ENCODE measurements at regions not wholly inside any gene's neighbourhood (a gene's known extent, or its start where the extent isn't known, plus 50 kb on each side); places are given as distances from the start of the nearest gene placed in this dataset.
"Not testable (repeated sequence)": the region's sequence is repeated elsewhere in the genome, so short reads cannot be mapped to it uniquely, and the experiment has no call there.

DNA sequence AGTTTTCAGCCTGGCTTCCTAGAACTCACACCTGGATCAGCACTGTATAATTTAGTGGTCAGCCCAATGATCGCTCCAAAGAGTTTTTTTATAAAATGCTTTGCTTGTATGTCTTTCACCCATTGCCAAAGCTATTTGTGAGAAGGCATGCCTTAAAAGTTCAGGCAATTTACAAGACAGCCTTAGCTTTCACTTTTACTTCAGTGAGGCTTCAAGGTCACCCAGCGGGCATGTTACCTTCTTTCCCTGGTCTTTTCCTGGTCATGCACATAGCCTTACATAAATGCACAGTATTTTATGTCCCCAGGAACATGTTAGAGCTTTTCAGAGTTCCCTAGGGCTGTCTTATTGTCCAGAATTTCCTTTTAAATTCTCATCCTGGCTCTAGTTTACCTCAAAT is 179.9 kb upstream of the TMEM72 start:
- H3K36me3 Mint-ChIP-seq, result no peaks in the 10 kb centered on the region
- no peak overlapping the region for H3K4me3 Mint-ChIP-seq
- no peak overlapping the region for H3K27ac Mint-ChIP-seq
- H3K9me3 Mint-ChIP-seq, result peaks cover 10% of the 10 kb centered on the region
- H3K4me1 Mint-ChIP-seq, result no peaks in the 10 kb centered on the region
- H3K27me3 Mint-ChIP-seq, result peaks cover 10% of the 10 kb centered on the region
- no peak for DNase-seq

DNA sequence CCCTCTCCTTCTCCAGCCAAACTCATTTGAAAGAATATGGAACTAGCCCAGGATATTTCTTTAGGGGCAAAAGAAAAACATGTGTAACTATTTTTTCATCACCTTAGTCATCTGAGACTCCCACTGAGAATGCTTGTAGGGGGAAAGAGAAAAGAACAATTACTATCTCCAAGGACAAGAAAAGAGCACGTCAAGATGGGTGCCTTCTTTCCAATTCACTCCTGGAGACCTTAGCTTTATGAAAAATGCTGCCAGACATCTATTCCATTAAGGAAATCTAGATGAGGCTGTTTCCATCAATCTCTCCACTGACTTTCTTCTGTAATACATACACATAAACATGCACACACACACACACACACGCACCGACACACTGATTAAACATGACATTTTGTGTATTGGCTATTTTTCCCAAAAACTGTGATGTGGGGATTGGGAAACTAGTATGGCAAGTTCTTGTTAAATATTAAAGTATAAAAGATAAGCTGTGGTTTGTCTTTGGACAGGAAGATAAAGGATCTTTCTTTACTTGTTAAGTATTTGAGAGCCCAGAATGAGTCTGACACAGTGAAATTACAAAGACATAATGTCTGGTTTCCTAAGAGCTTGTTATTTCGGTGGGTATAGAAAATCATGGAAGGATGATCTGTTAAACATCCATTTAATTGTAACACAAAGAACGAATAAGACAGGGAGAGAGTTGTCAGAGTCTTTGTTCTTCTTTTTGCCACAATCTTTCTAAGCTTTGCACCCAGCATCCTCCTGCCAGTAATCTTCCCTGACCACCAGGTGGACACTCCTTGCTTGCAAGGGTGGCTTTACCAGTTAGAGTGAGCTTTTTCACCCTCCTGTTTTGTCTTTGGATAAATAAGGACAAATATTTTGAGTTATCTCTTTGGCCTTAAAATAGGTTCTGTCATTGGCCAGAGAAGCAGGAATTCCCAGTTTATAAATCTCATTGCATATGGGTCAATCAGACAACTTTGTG is 177.3 kb upstream of the TMEM72 start:
- no peaks in the 10 kb centered on the region for H3K36me3 Mint-ChIP-seq
- no peak overlapping the region for H3K4me3 Mint-ChIP-seq
- peaks cover 22% of the 10 kb centered on the region for H3K27me3 Mint-ChIP-seq
- H3K9me3 Mint-ChIP-seq, result peaks cover 7% of the 10 kb centered on the region
- H3K4me1 Mint-ChIP-seq, result no peaks in the 10 kb centered on the region
- no peak overlapping the region for H3K27ac Mint-ChIP-seq
- no peak for DNase-seq

DNA sequence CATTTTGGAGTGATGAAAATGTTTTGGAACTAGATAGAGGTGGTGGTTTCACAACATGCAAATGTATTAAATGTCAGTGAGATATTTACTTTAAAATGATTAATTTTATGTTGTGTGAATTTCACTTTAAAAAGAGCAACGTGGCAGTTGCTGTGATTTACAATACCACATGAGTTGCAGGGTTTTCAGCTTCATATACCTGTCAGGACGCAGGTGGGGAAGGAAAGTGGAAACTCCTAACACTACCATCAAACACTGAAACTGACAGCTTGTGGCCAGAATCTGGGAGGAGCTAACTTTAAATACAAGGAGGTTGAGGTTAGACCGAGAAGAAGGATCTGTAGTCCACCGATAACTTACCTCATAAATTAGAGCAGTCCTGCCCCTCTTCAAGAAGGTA is 168.9 kb upstream of the TMEM72 start:
- peaks cover 29% of the 10 kb centered on the region for H3K27me3 Mint-ChIP-seq
- no peak overlapping the region for H3K4me3 Mint-ChIP-seq
- no peaks in the 10 kb centered on the region for H3K4me1 Mint-ChIP-seq
- H3K36me3 Mint-ChIP-seq, result no peaks in the 10 kb centered on the region
- no peak overlapping the region for H3K27ac Mint-ChIP-seq
- DNase-seq, result no peak
- H3K9me3 Mint-ChIP-seq, result no peaks in the 10 kb centered on the region

DNA sequence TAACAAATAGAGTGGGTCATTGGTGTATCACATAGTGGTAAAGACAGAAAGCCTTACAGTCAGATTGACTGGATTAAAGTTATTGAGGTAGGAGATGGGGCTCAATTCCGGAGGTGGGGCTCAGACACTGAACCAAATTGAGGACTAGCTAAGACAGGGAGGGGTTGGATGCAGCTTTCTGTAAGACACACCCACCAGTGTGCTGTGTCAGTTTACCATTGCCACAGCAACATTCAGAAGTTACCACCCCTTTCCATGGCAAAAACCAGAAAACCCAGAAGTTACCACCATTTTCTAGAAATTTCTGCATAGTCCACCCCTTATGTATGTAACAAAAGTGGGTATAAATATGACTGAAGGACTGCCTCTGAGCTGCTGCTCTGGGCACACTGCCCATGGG is 167.6 kb upstream of the TMEM72 start:
- H3K4me1 Mint-ChIP-seq, result no peaks in the 10 kb centered on the region
- H3K36me3 Mint-ChIP-seq, result no peaks in the 10 kb centered on the region
- no peaks in the 10 kb centered on the region for H3K9me3 Mint-ChIP-seq
- H3K4me3 Mint-ChIP-seq, result no peak overlapping the region
- DNase-seq, result no peak
- no peak overlapping the region for H3K27ac Mint-ChIP-seq
- peaks cover 21% of the 10 kb centered on the region for H3K27me3 Mint-ChIP-seq

DNA sequence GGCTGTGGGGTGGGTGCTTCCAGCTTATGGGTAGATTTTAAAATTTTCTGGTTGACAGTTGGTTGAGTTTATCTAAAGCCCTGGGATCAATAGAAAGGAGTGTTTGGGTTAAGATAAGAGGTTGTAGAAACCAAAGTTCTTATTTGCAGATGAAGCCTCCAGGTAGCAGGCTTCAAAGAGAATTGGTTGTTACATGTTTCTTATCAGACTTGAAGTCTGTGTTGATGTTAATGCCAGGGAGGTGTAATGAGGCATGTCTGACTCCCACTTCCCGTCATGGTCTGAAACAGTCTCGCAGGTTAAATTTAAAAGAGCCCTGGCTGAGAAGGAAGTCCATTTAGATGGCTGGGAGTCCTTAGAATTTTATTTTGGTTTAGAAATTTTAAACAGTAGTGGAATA is 165.2 kb upstream of the TMEM72 start:
- H3K27ac Mint-ChIP-seq, result no peak overlapping the region
- H3K4me1 Mint-ChIP-seq, result no peaks in the 10 kb centered on the region
- peaks cover 8% of the 10 kb centered on the region for H3K27me3 Mint-ChIP-seq
- no peaks in the 10 kb centered on the region for H3K36me3 Mint-ChIP-seq
- no peaks in the 10 kb centered on the region for H3K9me3 Mint-ChIP-seq
- no peak for DNase-seq
- H3K4me3 Mint-ChIP-seq, result no peak overlapping the region

DNA sequence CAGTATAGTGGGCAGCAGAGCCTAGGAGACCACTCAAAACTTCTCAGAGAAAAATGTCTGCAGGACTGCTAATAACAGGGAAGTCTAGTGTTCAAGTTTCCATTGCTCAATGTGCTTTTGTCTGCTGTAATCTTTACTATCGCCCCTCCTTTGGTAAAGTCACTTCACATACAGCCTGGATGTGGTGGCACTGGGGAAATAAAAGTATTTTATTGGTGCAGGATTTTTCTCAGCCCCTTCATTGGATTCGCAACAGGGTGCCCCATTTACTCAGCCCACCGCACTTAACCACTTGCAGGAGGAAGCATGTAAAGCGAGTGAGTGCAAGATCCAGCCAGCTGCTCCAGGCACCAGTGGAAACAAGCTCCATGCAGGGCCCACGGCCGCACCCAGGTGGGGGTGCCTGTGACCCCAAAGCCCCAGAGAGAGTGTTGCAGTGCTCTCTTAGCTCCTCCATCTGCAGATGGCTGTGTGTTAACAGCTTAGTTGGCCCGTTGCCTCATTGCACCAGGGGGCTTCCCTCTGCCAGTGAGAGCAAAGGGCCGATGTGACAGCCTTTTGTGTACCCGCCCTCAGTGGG is 163.5 kb upstream of the TMEM72 start:
- no peak overlapping the region for H3K4me3 Mint-ChIP-seq
- H3K9me3 Mint-ChIP-seq, result no peaks in the 10 kb centered on the region
- no peaks in the 10 kb centered on the region for H3K4me1 Mint-ChIP-seq

DNA sequence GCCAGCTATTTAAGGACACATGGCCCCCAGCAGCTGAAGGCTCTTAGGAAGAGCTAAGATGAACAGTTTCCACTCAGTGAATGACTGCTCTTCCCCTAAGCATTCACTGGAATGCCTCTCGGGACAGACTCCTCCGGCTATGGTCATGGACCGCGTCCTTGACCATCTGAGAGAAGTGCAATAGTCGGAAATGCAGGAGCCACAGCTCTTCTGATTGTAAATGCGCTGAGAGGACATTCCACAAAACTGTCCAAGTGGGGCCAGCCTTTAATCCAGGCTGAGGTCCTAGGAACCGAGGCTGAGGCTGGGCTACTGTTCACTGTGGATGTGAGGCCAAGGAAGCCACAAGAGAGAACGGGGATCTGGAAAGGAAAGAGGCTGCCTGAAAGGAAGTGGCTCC is 162.0 kb upstream of the TMEM72 start:
- Mint-ChIP-seq H3K27ac (no peak overlapping the region), H3K9me3 (no peaks in the 10 kb centered on the region), H3K27me3 (peaks cover 4% of the 10 kb centered on the region), H3K4me3 (no peak overlapping the region), H3K36me3 (no peaks in the 10 kb centered on the region), H3K4me1 (no peaks in the 10 kb centered on the region)
- no peak for DNase-seq

More for the DNA sequence above, 163.5 kb upstream of the TMEM72 start:
- Mint-ChIP-seq H3K27me3 (peaks cover 4% of the 10 kb centered on the region), H3K36me3 (no peaks in the 10 kb centered on the region), H3K27ac (no peak overlapping the region)
- no peak for DNase-seq

DNA sequence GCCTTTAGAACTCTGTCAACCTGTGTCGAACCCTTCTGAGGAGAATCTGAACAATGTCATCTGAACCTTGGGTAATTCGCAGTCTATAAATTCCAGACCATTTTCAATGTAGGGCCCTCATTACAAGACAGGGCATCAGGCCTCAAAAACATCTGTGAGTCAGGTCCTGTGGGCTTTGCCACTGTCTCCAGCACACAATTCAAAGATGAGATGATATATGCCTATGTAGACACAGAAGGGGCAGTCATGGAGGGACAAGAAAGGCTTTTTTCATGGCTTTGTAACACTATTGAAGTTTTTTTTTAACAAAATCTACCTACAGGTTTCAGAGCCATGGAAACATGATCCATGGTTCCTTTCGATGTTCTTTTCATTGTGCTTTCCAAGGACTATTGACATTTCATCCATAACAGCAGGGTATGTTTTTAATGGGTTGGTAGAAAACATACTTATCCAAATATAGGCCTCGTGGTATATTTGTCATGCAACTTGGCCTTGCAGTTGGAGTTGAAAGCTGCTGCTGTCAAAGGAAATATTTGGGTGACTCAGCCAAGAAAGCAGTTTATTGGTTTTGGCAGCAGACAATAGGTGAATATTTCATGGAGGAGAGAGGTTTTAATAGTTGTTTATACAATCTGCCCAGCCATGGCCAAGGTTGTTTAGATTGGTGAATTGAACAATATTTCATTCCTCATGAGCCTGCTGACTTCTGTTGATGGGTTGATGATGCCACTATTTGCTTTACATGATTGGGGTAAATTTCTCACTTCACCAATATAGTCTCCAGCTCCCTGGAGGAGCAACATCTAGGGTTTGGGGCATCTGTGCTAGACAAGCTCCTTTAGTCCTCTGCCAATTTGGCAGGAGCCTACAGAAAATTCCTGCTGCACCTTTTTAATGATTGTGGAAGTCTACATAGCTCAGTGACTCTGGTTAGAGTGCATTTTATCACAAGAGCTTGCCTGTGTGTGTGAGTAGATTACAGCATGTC is 158.4 kb upstream of the TMEM72 start:
- Mint-ChIP-seq H3K4me3 (no peak overlapping the region), H3K27me3 (peaks cover 4% of the 10 kb centered on the region), H3K9me3 (peaks cover 2% of the 10 kb centered on the region), H3K27ac (no peak overlapping the region), H3K36me3 (no peaks in the 10 kb centered on the region), H3K4me1 (no peaks in the 10 kb centered on the region)
- DNase-seq, result no peak

DNA sequence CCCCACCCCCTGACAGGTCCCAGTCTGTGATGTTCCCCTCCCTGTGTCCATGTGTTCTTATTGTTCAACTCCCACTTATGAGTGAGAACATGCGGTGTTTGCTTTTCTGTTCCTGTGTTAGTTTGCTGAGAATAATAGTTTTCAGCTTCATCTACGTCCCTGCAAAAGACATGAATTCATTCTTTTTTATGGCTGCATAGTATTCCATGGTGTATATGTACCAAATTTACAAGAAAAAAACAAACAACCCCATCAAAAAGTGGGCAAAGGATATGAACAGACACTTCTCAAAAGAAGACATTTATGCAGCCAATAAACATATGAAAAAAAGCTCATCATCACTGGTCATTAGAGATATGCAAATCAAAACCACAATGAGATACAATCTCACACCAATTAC is 156.8 kb upstream of the TMEM72 start:
- not testable (repeated sequence) for H3K4me1 Mint-ChIP-seq, DNase-seq, H3K27ac Mint-ChIP-seq, H3K4me3 Mint-ChIP-seq, H3K9me3 Mint-ChIP-seq, H3K36me3 Mint-ChIP-seq, H3K27me3 Mint-ChIP-seq

DNA sequence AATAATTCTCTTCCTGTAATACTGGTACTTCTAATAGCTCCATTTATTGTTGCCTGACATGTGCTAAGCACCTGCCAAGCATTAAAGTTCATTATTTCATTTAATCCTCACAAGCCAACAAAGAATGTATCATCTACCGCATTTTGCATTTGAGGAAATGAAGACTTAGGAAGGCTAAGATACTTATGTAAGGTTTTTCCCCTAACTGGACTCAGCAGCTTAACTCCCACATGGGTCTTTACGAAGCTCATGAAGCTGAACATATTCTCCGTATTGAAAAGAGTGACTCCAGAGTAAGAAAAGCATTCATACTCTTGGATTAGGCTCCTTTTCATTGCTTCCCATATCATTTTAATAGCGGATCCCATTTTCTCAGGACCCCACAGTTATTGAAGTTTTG is 155.7 kb upstream of the TMEM72 start:
- H3K27me3 Mint-ChIP-seq, result peaks cover 4% of the 10 kb centered on the region
- H3K4me3 Mint-ChIP-seq, result no peak overlapping the region
- H3K4me1 Mint-ChIP-seq, result no peaks in the 10 kb centered on the region
- H3K27ac Mint-ChIP-seq, result no peak overlapping the region
- no peaks in the 10 kb centered on the region for H3K36me3 Mint-ChIP-seq
- DNase-seq, result no peak
- peaks cover 2% of the 10 kb centered on the region for H3K9me3 Mint-ChIP-seq

DNA sequence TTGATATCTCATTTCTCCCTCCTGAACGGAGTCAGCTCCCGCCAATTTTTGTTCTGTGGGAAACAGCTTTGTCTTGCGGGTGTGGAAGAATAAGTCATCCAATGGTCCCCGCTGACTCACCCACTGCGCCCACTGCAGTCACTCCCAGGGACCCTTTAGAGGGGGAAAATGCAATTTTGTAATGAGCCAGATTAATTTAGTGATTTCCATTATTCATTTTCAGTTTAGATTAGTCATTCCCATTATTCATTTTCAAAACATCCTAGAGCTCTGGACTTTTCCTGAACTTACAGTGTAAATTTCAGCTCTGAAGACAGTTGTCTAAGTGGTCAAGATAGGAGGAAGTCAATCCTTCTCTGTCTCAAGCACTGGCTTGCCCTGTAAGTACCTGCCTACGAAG is 154.9 kb upstream of the TMEM72 start:
- Mint-ChIP-seq H3K4me1 (no peaks in the 10 kb centered on the region), H3K27me3 (peaks cover 4% of the 10 kb centered on the region), H3K9me3 (peaks cover 2% of the 10 kb centered on the region), H3K4me3 (no peak overlapping the region), H3K36me3 (no peaks in the 10 kb centered on the region), H3K27ac (no peak overlapping the region)
- no peak for DNase-seq

DNA sequence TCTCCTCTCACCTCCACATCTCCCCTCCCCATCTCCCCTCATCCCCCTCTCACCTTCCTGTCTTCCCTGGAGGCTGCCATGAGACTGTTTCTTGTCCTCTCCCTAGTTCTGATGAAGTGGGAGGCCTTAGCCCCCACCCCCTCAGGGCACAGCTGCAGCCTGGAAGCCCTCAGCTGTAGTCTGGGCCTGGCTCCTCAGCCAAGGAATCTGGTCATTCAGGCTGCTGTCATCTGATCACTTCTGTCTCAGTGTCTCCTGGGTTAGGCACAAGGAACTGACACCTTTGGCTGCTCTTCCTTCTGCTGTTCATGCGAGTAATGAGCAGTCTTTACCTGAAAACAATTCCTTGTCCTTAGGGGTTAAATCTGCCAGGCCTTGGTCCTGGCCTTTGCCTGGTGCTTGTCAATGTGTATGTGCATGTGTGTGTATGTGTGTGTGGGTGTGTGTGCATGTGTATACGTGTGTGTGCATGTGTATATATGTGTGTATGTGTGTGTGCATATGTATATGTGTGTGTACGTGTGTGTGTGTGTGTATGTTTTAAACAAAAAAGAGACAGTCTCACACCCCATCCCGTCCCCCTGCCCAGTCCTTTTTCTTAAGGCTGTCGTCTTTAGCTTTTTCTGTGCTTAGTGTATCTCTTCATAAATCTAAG is 153.5 kb upstream of the TMEM72 start:
- Mint-ChIP-seq H3K4me3 (no peak overlapping the region), H3K36me3 (no peaks in the 10 kb centered on the region), H3K9me3 (peaks cover 2% of the 10 kb centered on the region), H3K27me3 (peaks cover 4% of the 10 kb centered on the region), H3K27ac (no peak overlapping the region), H3K4me1 (no peaks in the 10 kb centered on the region)
- DNase-seq, result no peak

DNA sequence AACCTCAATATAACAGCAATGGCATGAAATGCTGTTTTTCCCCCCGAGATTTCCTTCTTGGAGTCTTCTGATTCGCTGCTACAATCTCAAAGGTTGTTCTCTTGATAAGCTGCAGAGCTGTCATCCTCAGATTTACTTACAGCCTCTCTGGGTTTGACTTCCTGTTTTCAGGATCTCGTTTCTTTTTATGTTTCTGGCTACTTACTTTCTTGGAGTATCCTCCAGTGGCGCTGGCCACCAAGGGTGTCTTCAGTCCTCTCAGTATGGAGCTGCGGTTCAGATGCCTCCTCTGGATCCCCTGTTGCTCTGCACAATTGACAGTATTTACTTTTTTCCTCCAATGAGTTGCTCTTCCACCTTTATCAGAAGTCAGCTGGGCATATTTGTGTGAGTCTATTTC is 152.0 kb upstream of the TMEM72 start:
- Mint-ChIP-seq H3K4me3 (no peak overlapping the region), H3K27ac (no peak overlapping the region), H3K4me1 (no peaks in the 10 kb centered on the region), H3K27me3 (peaks cover 4% of the 10 kb centered on the region), H3K36me3 (no peaks in the 10 kb centered on the region), H3K9me3 (peaks cover 2% of the 10 kb centered on the region)
- DNase-seq, result no peak

DNA sequence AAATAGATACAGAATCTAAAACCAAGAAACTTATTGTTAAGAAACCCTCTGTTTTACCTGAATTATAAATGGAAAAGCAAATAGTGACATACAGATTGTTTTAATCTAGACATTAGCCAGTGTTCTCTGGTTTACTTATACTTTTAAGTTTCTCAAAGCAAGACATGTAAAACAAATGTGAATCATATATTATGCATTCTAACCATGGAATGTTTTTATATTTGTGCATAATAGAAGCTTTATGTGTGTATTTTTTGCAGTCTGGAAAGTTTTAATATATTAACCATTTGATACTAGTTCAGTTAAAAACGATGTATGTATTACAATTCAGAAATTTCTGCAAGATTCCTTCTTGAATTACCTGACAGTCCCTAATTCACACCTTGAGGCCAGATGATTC is 150.6 kb upstream of the TMEM72 start:
- Mint-ChIP-seq H3K27me3 (peaks cover 4% of the 10 kb centered on the region), H3K9me3 (no peaks in the 10 kb centered on the region), H3K4me3 (no peak overlapping the region), H3K36me3 (no peaks in the 10 kb centered on the region), H3K4me1 (no peaks in the 10 kb centered on the region), H3K27ac (no peak overlapping the region)
- no peak for DNase-seq

DNA sequence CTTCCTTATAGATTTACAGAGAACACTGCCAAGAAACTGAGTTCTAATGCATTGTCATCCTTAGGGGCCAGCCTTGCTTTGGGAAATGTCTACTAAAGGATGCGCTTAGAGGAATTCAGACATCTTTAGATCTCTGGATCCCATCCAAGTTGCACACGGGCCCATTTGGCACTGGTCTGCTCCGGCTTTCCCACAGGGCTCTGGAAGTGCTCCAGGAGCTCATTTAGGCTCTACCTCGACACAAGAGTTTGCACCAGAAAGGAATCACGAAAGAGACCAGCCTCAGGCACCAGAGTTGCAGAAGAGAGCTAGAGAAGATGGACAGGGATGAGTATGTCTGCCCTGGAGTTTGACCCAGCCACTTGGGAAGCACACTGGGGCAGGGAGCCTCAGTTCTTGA is 150.1 kb upstream of the TMEM72 start:
- H3K4me3 Mint-ChIP-seq, result no peak overlapping the region
- no peak overlapping the region for H3K27ac Mint-ChIP-seq
- no peak for DNase-seq
- peaks cover 4% of the 10 kb centered on the region for H3K27me3 Mint-ChIP-seq
- H3K36me3 Mint-ChIP-seq, result no peaks in the 10 kb centered on the region
- H3K4me1 Mint-ChIP-seq, result no peaks in the 10 kb centered on the region
- H3K9me3 Mint-ChIP-seq, result no peaks in the 10 kb centered on the region

Data from activated naive CD8-positive, alpha-beta T cell treated with anti-CD3 and anti-CD28 coated beads for 36 hours (primary cell).